Keratinocyte (primary cell): ENCODE measurements at regions not wholly inside any gene's neighbourhood (a gene's known extent, or its start where the extent isn't known, plus 50 kb on each side); places are given as distances from the start of the nearest gene placed in this dataset.

Source experiments
- DNase-seq: peaks from one replicate; pipeline ENCODE4 v3.0.0-alpha.2; 2011; ENCODE audit warnings: low read depth, missing footprints, low spot score
- FAIRE-seq: peaks from 2 replicates; lab custom pipeline; 2011; peaks lifted over from hg19 to GRCh38; lab: Jason Lieb, UNC
- H2AFZ ChIP-seq: 2 replicates; pipeline ENCODE4 v1.6.0; 2012; ENCODE audit warnings: low read length, control low read depth, inconsistent platforms; ENCODE audit not compliant: control insufficient read depth
- H3K27ac ChIP-seq: 2 replicates; pipeline ENCODE4 v1.5.1; 2011; ENCODE audit warnings: low read length; ENCODE audit not compliant: control insufficient read depth, insufficient read depth
- H3K27me3 ChIP-seq: 3 replicates; pipeline ENCODE4 v1.6.0; 2011; ENCODE audit warnings: low read length; ENCODE audit not compliant: control insufficient read depth, insufficient read depth; ENCODE audit errors: extremely low read depth
- H3K36me3 ChIP-seq, 2 experiments: 2 replicates in 1 of 2; 3 replicates in 1 of 2; pipeline ENCODE4 v1.5.1; 2011; ENCODE audit warnings: low read length in 2 of 2, mild to moderate bottlenecking in 1 of 2; ENCODE audit not compliant: control insufficient read depth in 2 of 2, insufficient read depth in 2 of 2; ENCODE audit errors: extremely low read depth in 1 of 2
- H3K4me1 ChIP-seq: 3 replicates; pipeline ENCODE4 v1.5.1; 2011; ENCODE audit warnings: low read length; ENCODE audit not compliant: control insufficient read depth, insufficient read depth; ENCODE audit errors: extremely low read depth
- H3K4me2 ChIP-seq: 3 replicates; pipeline ENCODE4 v1.6.0; 2011; ENCODE audit warnings: low read depth, low read length; ENCODE audit not compliant: control insufficient read depth, insufficient read depth; ENCODE audit errors: extremely low read depth
- H3K4me3 ChIP-seq, 3 experiments: fragments of 200-600 bp in 1 of 3; sonication (generic) in 1 of 3; 2 replicates in 2 of 3; 3 replicates in 1 of 3; pipeline ENCODE4 v1.5.1; 2011 to 2016; ENCODE audit warnings: low read length in 3 of 3, mild to moderate bottlenecking in 3 of 3, control low read depth in 2 of 3, inconsistent platforms in 1 of 3, low read depth in 1 of 3, mixed read lengths in 1 of 3, mixed run types in 1 of 3, moderate library complexity in 1 of 3; ENCODE audit not compliant: control insufficient read depth in 2 of 3, insufficient read depth in 2 of 3; ENCODE audit errors: extremely low read depth in 1 of 3
- H3K79me2 ChIP-seq: 2 replicates; pipeline ENCODE4 v1.6.0; 2012; ENCODE audit warnings: low read length; ENCODE audit not compliant: control insufficient read depth, insufficient read depth
- H3K9ac ChIP-seq: 3 replicates; pipeline ENCODE4 v1.6.0; 2011; ENCODE audit warnings: low read length; ENCODE audit not compliant: control insufficient read depth, insufficient read depth; ENCODE audit errors: extremely low read depth
- H3K9me1 ChIP-seq: 3 replicates; pipeline ENCODE4 v1.6.0; 2011; ENCODE audit warnings: low read length; ENCODE audit not compliant: control insufficient read depth, insufficient read depth; ENCODE audit errors: extremely low read depth
- H3K9me3 ChIP-seq: 2 replicates; pipeline ENCODE4 v1.5.1; 2012; ENCODE audit warnings: low read depth, low read length; ENCODE audit not compliant: control insufficient read depth
- H4K20me1 ChIP-seq: 3 replicates; pipeline ENCODE4 v1.6.0; 2011; ENCODE audit warnings: low read length; ENCODE audit not compliant: control insufficient read depth, insufficient read depth; ENCODE audit errors: extremely low read depth
- CTCF ChIP-seq, 3 experiments: IDR thresholded peaks in 1 of 3; conservative IDR thresholded peaks in 1 of 3; optimal IDR thresholded peaks in 1 of 3; 2 replicates in 2 of 3; 3 replicates in 1 of 3; pipeline versions ENCODE3 to v1.5.1; 2011; ENCODE audit warnings: low read length in 3 of 3, mild to moderate bottlenecking in 3 of 3, moderate library complexity in 2 of 3, control low read depth in 1 of 3, inconsistent platforms in 1 of 3; ENCODE audit not compliant: insufficient read depth in 2 of 3; ENCODE audit errors: extremely low read depth in 1 of 3
- EZH2 ChIP-seq: IDR thresholded peaks from one replicate; pipeline ENCODE4 v1.6.1; 2012; ENCODE audit warnings: inconsistent platforms, mild to moderate bottlenecking, low read length, moderate library complexity
- dilution Hi-C: fragments of 300-500 bp; cut with MboI; formaldehyde crosslinking; loops from one replicate; pipeline ENCODE4 v1.7.0; 2020; ENCODE audit warnings: low sequenced_read_pairs; ENCODE audit not compliant: extremely low pct_ligation_motif_present

DNA sequence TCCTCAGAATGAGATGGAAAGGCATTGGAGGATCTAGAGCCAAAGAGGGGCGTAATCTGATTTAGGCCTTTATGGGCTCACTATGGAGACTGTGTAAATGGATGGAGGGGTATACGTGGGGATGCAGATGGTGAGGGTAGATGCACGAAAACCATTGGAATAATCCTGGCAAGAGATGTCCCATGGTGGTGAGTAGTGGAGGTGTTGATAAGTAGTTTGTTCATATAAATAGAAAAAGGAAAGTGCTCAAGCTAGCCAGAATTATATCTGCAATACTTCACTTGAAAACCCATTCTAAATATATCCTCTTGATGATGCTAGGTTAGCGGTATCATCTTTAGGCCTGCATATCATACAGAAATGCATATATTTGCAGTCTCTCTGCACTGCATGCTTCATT, 459.7 kb downstream of the CDH2 start:
- Histone ChIP-seq H3K4me1 (no peaks in the 10 kb centered on the region), H3K27ac (no peak overlapping the region), H3K27me3 (no peaks in the 10 kb centered on the region), H3K9me3 (no peaks in the 10 kb centered on the region), H3K9me1 (no peaks in the 10 kb centered on the region), H3K4me2 (no peak overlapping the region), H2AFZ (no peak overlapping the region), H3K36me3 (no peaks in the 10 kb centered on the region), H4K20me1 (no peaks in the 10 kb centered on the region), H3K79me2 (no peaks in the 10 kb centered on the region), H3K4me3 (no peak overlapping the region), H3K9ac (no peak overlapping the region)
- dilution Hi-C loops, result no loop called here
- TF ChIP-seq EZH2 (no peak), CTCF (optimal IDR thresholded peaks at IDR 0.05 in 1 of 3, IDR thresholded peaks at IDR 0.05 in 1 of 3, conservative IDR thresholded peaks at IDR 0.05 in 1 of 3; ENCODE audit: extremely low read depth in 1 of 3, insufficient read depth in 2 of 3, low read length in 3 of 3) (no peak)
- DNase-seq (no peak), FAIRE-seq (no peak)

GRCh38 chr18:27715751-27716150, 461.2 kb downstream of the CDH2 start:
- no peaks in the 10 kb centered on the region for H3K36me3 ChIP-seq
- no peaks in the 10 kb centered on the region for H3K9me1 ChIP-seq
- H3K4me2 ChIP-seq, result no peak overlapping the region
- no peaks in the 10 kb centered on the region for H3K9me3 ChIP-seq
- H3K9ac ChIP-seq, result no peak overlapping the region
- no peak overlapping the region for H3K27ac ChIP-seq
- no peak for DNase-seq
- H3K27me3 ChIP-seq, result no peaks in the 10 kb centered on the region
- no peaks in the 10 kb centered on the region for H3K79me2 ChIP-seq
- no peak for TF ChIP-seq CTCF (optimal IDR thresholded peaks at IDR 0.05 in 1 of 3, IDR thresholded peaks at IDR 0.05 in 1 of 3, conservative IDR thresholded peaks at IDR 0.05 in 1 of 3; ENCODE audit: extremely low read depth in 1 of 3, insufficient read depth in 2 of 3, low read length in 3 of 3)
- no peak for TF ChIP-seq EZH2
- H2AFZ ChIP-seq, result no peak overlapping the region
- H3K4me1 ChIP-seq, result no peaks in the 10 kb centered on the region
- dilution Hi-C loops, result no loop called here
- no peak for FAIRE-seq
- H4K20me1 ChIP-seq, result no peaks in the 10 kb centered on the region
- H3K4me3 ChIP-seq, result no peak overlapping the region
